ENCODE measurements at regions not wholly inside any gene's neighbourhood (a gene's known extent, or its start where the extent isn't known, plus 50 kb on each side); places are given as distances from the start of the nearest gene placed in this dataset.

- no peak overlapping the region for H3K4me3 Mint-ChIP-seq
- no peaks in the 10 kb centered on the region for H3K9me3 Mint-ChIP-seq
- H4K20me1 ChIP-seq (replicated peaks; ENCODE audit: insufficient read depth) = no peaks in the 10 kb centered on the region; the same call in 1 of the 2 replicates
- H3K36me3 ChIP-seq (ENCODE audit: insufficient read depth) = no peaks in the 10 kb centered on the region
- peaks cover 2% of the 10 kb centered on the region for H3K27me3 Mint-ChIP-seq (ENCODE audit: insufficient read depth, low read depth, poor library complexity)
- H3K27ac Mint-ChIP-seq = no peak overlapping the region
- TF ChIP-seq REST (IDR thresholded peaks at IDR 0.05; ENCODE audit: unreplicated experiment) (no peak), JUNB (IDR thresholded peaks at IDR 0.05; ENCODE audit: unreplicated experiment) (no peak), EZH2 (IDR thresholded peaks at IDR 0.05; ENCODE audit: low read depth, unreplicated experiment) (no peak), EZH2phosphoT487 (IDR thresholded peaks at IDR 0.05; ENCODE audit: unreplicated experiment) (no peak), NANOG (IDR thresholded peaks at IDR 0.05; ENCODE audit: borderline replicate concordance) (no peak), ZNF114 (CRISPR knock-in tag; IDR thresholded peaks at IDR 0.05) (no peak), ZNF331 (CRISPR knock-in tag; IDR thresholded peaks at IDR 0.05; ENCODE audit: low read depth) (no peak), STAT1 (IDR thresholded peaks at IDR 0.05; ENCODE audit: unreplicated experiment) (no peak), CREB1 (CRISPR knock-in tag; IDR thresholded peaks at IDR 0.05; ENCODE audit: low read depth) (no peak), POLR2AphosphoS5 (IDR thresholded peaks at IDR 0.05; ENCODE audit: low read depth) (no peak), ZNF462 (CRISPR knock-in tag; IDR thresholded peaks at IDR 0.05) (no peak), ETS1 (IDR thresholded peaks at IDR 0.05) (no peak), CTCF (conservative IDR thresholded peaks at IDR 0.05; ENCODE audit: low read depth in 2 of 2) (no peak)
- H3K79me2 ChIP-seq (replicated peaks; ENCODE audit: insufficient read depth) = no peaks in the 10 kb centered on the region
- no peaks in the 10 kb centered on the region for H3K36me3 Mint-ChIP-seq (ENCODE audit: low read depth)
- no peak overlapping the region for H3K4me3 ChIP-seq
- DNase-seq (ENCODE audit: low spot score) (no peak), ATAC-seq (no peak)
- H3K27ac ChIP-seq (ENCODE audit: low read depth) = no peak overlapping the region
- H3K4me2 ChIP-seq = no peak overlapping the region
- H3F3A ChIP-seq (replicated peaks; ENCODE audit: low read depth) = no peaks in the 10 kb centered on the region
- no peaks in the 10 kb centered on the region for H3K27me3 ChIP-seq (ENCODE audit: insufficient read depth)
- H3K9me2 ChIP-seq (ENCODE audit: insufficient read depth) = peaks cover 8% of the 10 kb centered on the region; the same call in 1 of the 2 replicates
- no peak overlapping the region for H2AFZ ChIP-seq
- no peaks in the 10 kb centered on the region for H3K4me1 ChIP-seq (ENCODE audit: insufficient read depth)
- peaks cover 11% of the 10 kb centered on the region for H3K4me1 Mint-ChIP-seq
Measured at GRCh38 chr9:108545436-108545835, 310.4 kb downstream of the ACTL7B start.

All from GM23338 (cell line).